Suppressor macrophage treated with lipopolysaccharide for 1 hour (primary cell): ENCODE measurements at regions not wholly inside any gene's neighbourhood (a gene's known extent, or its start where the extent isn't known, plus 50 kb on each side); places are given as distances from the start of the nearest gene placed in this dataset.

ENCODE experiments used
- DNase-seq, 3 donors: peaks; one replicate each; pipeline ENCODE4 v3.0.0-alpha.2; 2020 to 2022

- no peak for DNase-seq
Observed at GRCh38 chrX:42505016-42505415, 272.9 kb downstream of the PPP1R2C start.

- DNase-seq = no peak
Observed at GRCh38 chrX:42499620-42500019, 278.3 kb downstream of the PPP1R2C start.

GRCh38 chrX:42497356-42497755, 280.6 kb downstream of the PPP1R2C start:
- no peak for DNase-seq

- no peak for DNase-seq
Observed at GRCh38 chrX:42496239-42496638, 281.7 kb downstream of the PPP1R2C start.

GRCh38 chrX:42495139-42495538, 282.8 kb downstream of the PPP1R2C start:
- DNase-seq = no peak

GRCh38 chrX:42491137-42491907, 286.6 kb downstream of the PPP1R2C start:
- no peak for DNase-seq

- no peak for DNase-seq
Observed at GRCh38 chrX:42490111-42490510, 287.9 kb downstream of the PPP1R2C start.

- DNase-seq = no peak
Observed at GRCh38 chrX:42485601-42486000, 292.4 kb downstream of the PPP1R2C start.

GRCh38 chrX:42484233-42484632, 293.7 kb downstream of the PPP1R2C start:
- no peak for DNase-seq

- DNase-seq = no peak
Observed at GRCh38 chrX:42477396-42477795, 300.6 kb downstream of the PPP1R2C start.

- DNase-seq = no peak
Observed at GRCh38 chrX:42472727-42473126, 305.2 kb downstream of the PPP1R2C start.

GRCh38 chrX:42466332-42467046, 311.5 kb downstream of the PPP1R2C start:
- DNase-seq = no peak

- DNase-seq = no peak
Observed at GRCh38 chrX:42465821-42466220, 312.1 kb downstream of the PPP1R2C start.

- DNase-seq = no peak
Observed at GRCh38 chrX:42463706-42464490, 314.1 kb downstream of the PPP1R2C start.

- DNase-seq = no peak
Observed at GRCh38 chrX:42462917-42463316, 315.0 kb downstream of the PPP1R2C start.

GRCh38 chrX:42460706-42461105, 317.3 kb downstream of the PPP1R2C start:
- DNase-seq = no peak

GRCh38 chrX:42459735-42460134, 318.2 kb downstream of the PPP1R2C start:
- DNase-seq = no peak

- DNase-seq = no peak
Observed at GRCh38 chrX:42456176-42456700, 321.7 kb downstream of the PPP1R2C start.

GRCh38 chrX:42450228-42450627, 327.7 kb downstream of the PPP1R2C start:
- DNase-seq = no peak

GRCh38 chrX:42443267-42443666, 334.7 kb downstream of the PPP1R2C start:
- no peak for DNase-seq

- no peak for DNase-seq
Observed at GRCh38 chrX:42442745-42443144, 335.2 kb downstream of the PPP1R2C start.

- DNase-seq = no peak
Observed at GRCh38 chrX:42437211-42437610, 340.8 kb downstream of the PPP1R2C start.

- DNase-seq = no peak
Observed at GRCh38 chrX:42434458-42435166, 343.4 kb downstream of the PPP1R2C start.
